AML-193 (cell line): ENCODE measurements at regions not wholly inside any gene's neighbourhood (a gene's known extent, or its start where the extent isn't known, plus 50 kb on each side); places are given as distances from the start of the nearest gene placed in this dataset.

Experiments
- DNase-seq, 2 experiments: peaks; one replicate each; lab custom pipeline; 2025; lab: John Stamatoyannopoulos, UW

- DNase-seq, result no peak
Observed at GRCh38 chr1:29643281-29643680, 407.0 kb downstream of the PTPRU start.

- DNase-seq, result no peak
Observed at GRCh38 chr1:29642519-29642918, 406.2 kb downstream of the PTPRU start.

- no peak for DNase-seq
Observed at GRCh38 chr1:29641921-29642320, 405.6 kb downstream of the PTPRU start.

GRCh38 chr1:29640428-29640785 lies 404.1 kb downstream of the PTPRU start:
- no peak for DNase-seq

- no peak for DNase-seq
Observed at GRCh38 chr1:29639741-29640427, 403.6 kb downstream of the PTPRU start.

GRCh38 chr1:29639156-29639736 lies 402.9 kb downstream of the PTPRU start:
- no peak for DNase-seq

- no peak for DNase-seq
Observed at GRCh38 chr1:29638281-29638680, 402.0 kb downstream of the PTPRU start.

GRCh38 chr1:29636936-29637335 lies 400.6 kb downstream of the PTPRU start:
- no peak for DNase-seq

GRCh38 chr1:29635501-29636263 lies 399.4 kb downstream of the PTPRU start:
- no peak for DNase-seq

GRCh38 chr1:29634746-29635335 lies 398.5 kb downstream of the PTPRU start:
- DNase-seq, result no peak

- DNase-seq, result no peak
Observed at GRCh38 chr1:29634324-29634723, 398.0 kb downstream of the PTPRU start.

- DNase-seq, result no peak
Observed at GRCh38 chr1:29633771-29634170, 397.4 kb downstream of the PTPRU start.

GRCh38 chr1:29632806-29633615 lies 396.7 kb downstream of the PTPRU start:
- DNase-seq, result no peak

- DNase-seq, result no peak
Observed at GRCh38 chr1:29631836-29632805, 395.8 kb downstream of the PTPRU start.

- no peak for DNase-seq
Observed at GRCh38 chr1:29631361-29631760, 395.0 kb downstream of the PTPRU start.

GRCh38 chr1:29630756-29631155 lies 394.4 kb downstream of the PTPRU start:
- no peak for DNase-seq

GRCh38 chr1:29629814-29630516 lies 393.6 kb downstream of the PTPRU start:
- DNase-seq, result no peak

- no peak for DNase-seq
Observed at GRCh38 chr1:29629401-29629800, 393.1 kb downstream of the PTPRU start.

GRCh38 chr1:29628190-29628589 lies 391.9 kb downstream of the PTPRU start:
- no peak for DNase-seq

- no peak for DNase-seq
Observed at GRCh38 chr1:29626726-29627125, 390.4 kb downstream of the PTPRU start.
